HG03064 (cell line): ENCODE measurements at regions not wholly inside any gene's neighbourhood (a gene's known extent, or its start where the extent isn't known, plus 50 kb on each side); places are given as distances from the start of the nearest gene placed in this dataset.

Source experiments
- ATAC-seq: cut with Tn5 transposase; IDR thresholded peaks from one replicate; pipeline ENCODE4 v1.9.1; 2021; ENCODE audit warnings: low read depth; ENCODE audit not compliant: unreplicated experiment

- no peak for ATAC-seq
These were observed 363.8 kb upstream of the USP15 start for GRCh38 chr12:61896436-61896835.

- no peak for ATAC-seq
These were observed 357.8 kb upstream of the USP15 start for GRCh38 chr12:61902403-61902802.

GRCh38 chr12:61911113-61911512 is 349.1 kb upstream of the USP15 start:
- no peak for ATAC-seq

GRCh38 chr12:61915420-61915819 is 344.8 kb upstream of the USP15 start:
- ATAC-seq = no peak

GRCh38 chr12:61916831-61917230 is 343.4 kb upstream of the USP15 start:
- no peak for ATAC-seq

- ATAC-seq = no peak
These were observed 340.5 kb upstream of the USP15 start for GRCh38 chr12:61919686-61920085.

GRCh38 chr12:61920230-61920629 is 340.0 kb upstream of the USP15 start:
- ATAC-seq = no peak

GRCh38 chr12:61923152-61923551 is 337.1 kb upstream of the USP15 start:
- ATAC-seq = no peak

- ATAC-seq = no peak
These were observed 325.6 kb upstream of the USP15 start for GRCh38 chr12:61934564-61934963.

GRCh38 chr12:61939977-61940376 is 320.2 kb upstream of the USP15 start:
- ATAC-seq = no peak

- ATAC-seq = no peak
These were observed 303.7 kb upstream of the USP15 start for GRCh38 chr12:61956545-61956944.

GRCh38 chr12:61974461-61974860 is 285.7 kb upstream of the USP15 start:
- no peak for ATAC-seq

GRCh38 chr12:61985830-61986229 is 274.4 kb upstream of the USP15 start:
- no peak for ATAC-seq

- no peak for ATAC-seq
These were observed 273.0 kb upstream of the USP15 start for GRCh38 chr12:61987173-61987572.

- ATAC-seq = no peak
These were observed 268.5 kb upstream of the USP15 start for GRCh38 chr12:61991661-61992060.

- no peak for ATAC-seq
These were observed 266.4 kb upstream of the USP15 start for GRCh38 chr12:61993734-61994345.

- no peak for ATAC-seq
These were observed 263.5 kb upstream of the USP15 start for GRCh38 chr12:61996717-61997116.

- ATAC-seq = no peak
These were observed 261.4 kb upstream of the USP15 start for GRCh38 chr12:61998791-61999190.

GRCh38 chr12:61999311-61999710 is 260.9 kb upstream of the USP15 start:
- ATAC-seq = no peak

GRCh38 chr12:62001424-62001823 is 258.8 kb upstream of the USP15 start:
- no peak for ATAC-seq

GRCh38 chr12:62003226-62003625 is 257.0 kb upstream of the USP15 start:
- no peak for ATAC-seq

- no peak for ATAC-seq
These were observed 256.5 kb upstream of the USP15 start for GRCh38 chr12:62003701-62004100.

- no peak for ATAC-seq
These were observed 254.6 kb upstream of the USP15 start for GRCh38 chr12:62005615-62006014.
